Activated CD4-positive, alpha-beta T cell treated with anti-CD3 and anti-CD28 coated beads, Interleukin-2, amount 50 U/mL, for 24 hours (primary cell): ENCODE measurements at regions not wholly inside any gene's neighbourhood (a gene's known extent, or its start where the extent isn't known, plus 50 kb on each side); places are given as distances from the start of the nearest gene placed in this dataset.

Experiments used
- DNase-seq, 2 donors: peaks; one replicate each; pipeline ENCODE4 v3.0.0-alpha.2; 2020; ENCODE audit warnings: low read depth in 1 of 2, low spot score in 1 of 2

GRCh38 chr11:104451197-104451893, 287.4 kb upstream of the PDGFD start:
- no peak for DNase-seq

- DNase-seq: no peak
These were observed 279.4 kb upstream of the PDGFD start for GRCh38 chr11:104443387-104443786.

GRCh38 chr11:104442321-104442720, 278.4 kb upstream of the PDGFD start:
- DNase-seq: no peak

- DNase-seq: no peak
These were observed 271.5 kb upstream of the PDGFD start for GRCh38 chr11:104435494-104435893.

GRCh38 chr11:104433751-104434150, 269.8 kb upstream of the PDGFD start:
- no peak for DNase-seq

GRCh38 chr11:104432981-104433380, 269.0 kb upstream of the PDGFD start:
- no peak for DNase-seq

DNA sequence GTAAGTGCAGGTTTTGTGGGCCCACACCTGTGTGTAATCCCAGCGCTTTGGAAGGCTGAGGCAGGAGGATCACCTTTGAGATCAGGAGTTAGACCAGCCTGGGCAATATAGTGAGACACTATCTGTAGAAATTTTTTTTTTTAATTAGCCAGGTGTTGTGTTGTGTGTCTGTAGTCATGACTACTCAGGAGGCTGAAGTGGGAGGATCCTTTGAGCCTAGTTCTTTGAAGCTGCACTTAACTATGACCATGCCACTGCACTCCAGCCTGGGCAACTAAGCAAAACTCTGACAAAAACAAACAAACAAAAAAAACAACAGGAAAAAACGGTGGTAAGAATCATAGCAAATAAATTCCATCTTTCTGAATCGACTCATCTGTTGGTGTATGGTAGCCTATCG, 268.6 kb upstream of the PDGFD start:
- no peak for DNase-seq

- no peak for DNase-seq
These were observed 258.5 kb upstream of the PDGFD start for GRCh38 chr11:104422324-104422944.

DNA sequence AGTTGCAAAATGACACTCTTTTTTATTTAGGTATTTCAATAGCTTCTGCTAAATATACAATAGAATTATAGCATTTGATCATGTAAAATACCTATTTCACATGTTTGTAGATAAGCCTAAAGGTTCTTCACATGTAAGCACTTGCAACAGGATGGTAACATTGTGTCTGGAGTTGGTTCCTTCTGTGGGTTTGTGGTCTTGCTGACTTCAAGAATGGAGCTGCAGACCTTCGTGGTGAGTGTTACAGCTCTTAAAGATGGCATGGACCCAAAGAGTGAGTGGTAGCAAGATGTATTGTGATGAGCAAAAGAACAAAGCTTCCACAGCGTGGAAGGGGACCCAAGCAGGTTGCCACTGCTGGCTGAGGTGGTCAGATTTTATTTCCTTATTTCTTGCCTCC, 246.4 kb upstream of the PDGFD start:
- DNase-seq: no peak

GRCh38 chr11:104408630-104409029, 244.7 kb upstream of the PDGFD start:
- DNase-seq: no peak

DNA sequence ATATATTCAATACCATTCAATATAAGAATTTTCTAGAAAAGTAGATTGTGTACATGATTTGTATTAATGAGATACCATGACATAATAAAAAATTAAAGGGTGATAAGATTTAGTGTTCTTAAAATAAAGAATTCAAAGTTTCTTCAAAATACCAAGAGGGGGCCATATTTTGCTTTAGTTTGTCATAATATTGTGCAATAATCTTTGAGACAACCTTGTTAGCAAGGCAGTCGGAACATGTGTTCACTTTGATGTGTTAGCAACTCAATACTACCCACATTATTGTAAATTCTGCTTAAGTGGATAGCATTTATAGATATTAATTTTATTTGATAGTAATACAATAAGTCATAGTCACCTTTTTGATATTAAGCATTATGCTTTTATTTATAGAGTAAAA, 241.3 kb upstream of the PDGFD start:
- no peak for DNase-seq

GRCh38 chr11:104404231-104405175, 240.6 kb upstream of the PDGFD start:
- DNase-seq: no peak

- DNase-seq: no peak
These were observed 239.0 kb upstream of the PDGFD start for GRCh38 chr11:104402812-104403521.

DNA sequence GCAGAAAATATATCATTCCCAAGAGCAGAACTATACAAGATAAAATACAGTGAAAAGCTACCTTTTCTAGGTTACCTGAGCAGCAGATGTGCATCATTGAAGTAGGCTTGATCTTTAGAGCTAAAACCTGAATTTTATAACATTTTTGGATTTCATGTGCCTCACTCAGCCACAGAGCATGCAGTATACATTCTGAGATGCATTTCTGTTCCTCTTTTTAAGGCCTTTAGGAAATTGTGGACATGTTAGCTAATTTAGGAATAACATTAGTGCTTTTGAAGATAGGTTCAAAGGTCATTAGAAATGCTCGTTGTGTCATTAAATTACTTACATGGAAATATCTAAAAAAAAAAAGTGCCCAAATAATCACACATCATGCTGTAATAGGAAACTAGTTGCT, 230.6 kb upstream of the PDGFD start:
- no peak for DNase-seq

DNA sequence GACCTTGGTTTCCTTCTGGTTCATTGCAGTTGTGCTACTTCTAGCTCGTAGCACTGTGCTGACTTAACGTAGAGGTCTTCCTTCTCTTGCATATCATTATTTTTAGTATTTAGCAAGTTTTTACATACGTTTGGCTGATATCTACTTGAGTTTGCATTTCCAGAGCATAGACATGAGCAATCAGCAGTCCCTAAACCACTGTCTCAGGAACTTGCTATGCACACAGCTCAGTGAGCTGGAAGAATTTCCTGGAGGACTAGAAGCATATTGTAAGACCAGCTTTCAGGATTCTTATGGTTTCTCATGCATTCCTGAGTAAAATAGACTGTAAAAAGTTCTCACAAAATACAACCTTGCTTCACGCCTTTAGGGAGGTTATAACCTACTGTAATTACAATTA, 226.7 kb upstream of the PDGFD start:
- DNase-seq: no peak

GRCh38 chr11:104385884-104386283, 221.9 kb upstream of the PDGFD start:
- no peak for DNase-seq

GRCh38 chr11:104380358-104380757, 216.4 kb upstream of the PDGFD start:
- no peak for DNase-seq

- DNase-seq: no peak
These were observed 208.2 kb upstream of the PDGFD start for GRCh38 chr11:104372111-104372510.

- no peak for DNase-seq
These were observed 206.5 kb upstream of the PDGFD start for GRCh38 chr11:104370478-104370877.

GRCh38 chr11:104369761-104370160, 205.8 kb upstream of the PDGFD start:
- DNase-seq: no peak

GRCh38 chr11:104366321-104366734, 202.4 kb upstream of the PDGFD start:
- no peak for DNase-seq
